ENCODE measurements at regions not wholly inside any gene's neighbourhood (a gene's known extent, or its start where the extent isn't known, plus 50 kb on each side); places are given as distances from the start of the nearest gene placed in this dataset.
"Not testable (repeated sequence)": the region's sequence is repeated elsewhere in the genome, so short reads cannot be mapped to it uniquely, and the experiment has no call there.

DNA sequence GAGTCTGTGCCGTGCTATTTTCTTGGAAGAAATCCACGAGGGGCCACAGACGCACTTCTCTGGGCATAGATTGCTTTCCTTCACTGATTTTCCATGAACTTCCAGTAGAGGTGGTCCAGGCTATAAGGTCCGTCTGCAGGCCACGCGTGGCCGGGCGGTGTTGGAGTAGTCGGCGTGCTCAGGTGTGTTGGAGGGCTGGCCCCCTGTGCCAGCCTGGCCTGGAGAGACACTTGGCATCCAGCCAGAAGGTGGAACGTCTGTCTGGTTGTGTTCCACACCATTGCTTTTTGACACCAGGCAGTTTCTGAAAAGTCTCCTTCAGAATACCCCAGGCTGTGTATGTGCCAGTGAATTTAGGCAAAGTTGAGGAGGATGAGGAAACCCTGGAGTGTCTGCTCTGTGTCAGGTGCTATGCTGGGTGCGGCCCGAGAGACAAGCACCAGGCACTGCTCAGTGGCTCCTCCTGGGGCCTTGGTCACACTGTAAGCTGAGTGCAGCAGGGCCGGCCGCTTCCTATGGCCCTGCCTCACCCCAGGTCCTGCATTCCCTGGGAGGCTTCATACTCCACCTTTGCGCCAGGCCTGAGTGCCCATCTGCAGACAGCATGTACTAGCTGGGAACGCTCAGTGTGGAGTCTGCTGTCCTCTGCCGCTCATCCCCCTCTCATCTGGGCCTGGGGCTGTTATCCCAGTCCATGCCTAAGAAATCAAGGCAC, 52.1 kb upstream of the TAMM41 start:
- H3K27me3 Mint-ChIP-seq, result peaks cover 16 to 35% of the 10 kb centered on the region in 2 donors
- H3K4me3 Mint-ChIP-seq, result no peak overlapping the region
- no peaks in the 10 kb centered on the region for H3K4me1 Mint-ChIP-seq (ENCODE audit: low read depth in 2 of 2)
- no peaks in the 10 kb centered on the region for H3K9me3 Mint-ChIP-seq
- no peaks in the 10 kb centered on the region for H3K36me3 Mint-ChIP-seq
- DNase-seq (ENCODE audit: low spot score) (no peak), ATAC-seq (peak in 1 of 2 donors; percentile 36)
- H3K27ac Mint-ChIP-seq, result no peak overlapping the region

DNA sequence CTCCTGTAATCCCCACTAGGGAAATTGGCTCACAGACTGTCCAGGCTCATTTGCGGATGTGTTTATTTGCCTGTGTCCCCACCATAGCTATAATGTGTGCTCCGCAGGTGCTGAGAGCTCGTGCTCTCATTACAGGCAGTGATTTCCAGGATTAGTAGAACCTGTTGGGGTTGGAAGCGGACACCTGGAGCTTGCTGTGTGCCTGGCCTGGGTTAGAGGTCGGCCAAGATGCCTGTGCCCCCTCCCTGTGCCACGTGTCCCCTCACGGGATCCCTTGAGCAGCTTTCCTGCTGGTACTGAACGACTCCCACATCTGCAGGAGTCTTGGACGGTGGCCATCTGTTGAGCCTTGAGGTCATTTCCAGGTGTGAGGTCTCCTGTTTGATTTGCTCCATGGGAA, 52.7 kb upstream of the TAMM41 start:
- ATAC-seq; H3K27ac Mint-ChIP-seq; H3K9me3 Mint-ChIP-seq; H3K36me3 Mint-ChIP-seq; H3K4me3 Mint-ChIP-seq; DNase-seq (ENCODE audit: low spot score); H3K4me1 Mint-ChIP-seq (ENCODE audit: low read depth in 2 of 2): not testable (repeated sequence)
- peaks cover 12 to 29% of the 10 kb centered on the region in 2 donors for H3K27me3 Mint-ChIP-seq

GRCh38 chr3:11899826-11900225, 53.1 kb upstream of the TAMM41 start:
- H3K36me3 Mint-ChIP-seq, result no peaks in the 10 kb centered on the region
- ATAC-seq (peak in 1 of 2 donors; percentile 30), DNase-seq (ENCODE audit: low spot score) (no peak)
- H3K9me3 Mint-ChIP-seq, result no peaks in the 10 kb centered on the region
- no peaks in the 10 kb centered on the region for H3K4me1 Mint-ChIP-seq (ENCODE audit: low read depth in 2 of 2)
- peaks cover 12 to 24% of the 10 kb centered on the region in 2 donors for H3K27me3 Mint-ChIP-seq
- H3K27ac Mint-ChIP-seq, result no peak overlapping the region
- no peak overlapping the region for H3K4me3 Mint-ChIP-seq

GRCh38 chr3:11900824-11901223, 54.1 kb upstream of the TAMM41 start:
- H3K4me1 Mint-ChIP-seq (ENCODE audit: low read depth in 2 of 2), result no peaks in the 10 kb centered on the region
- no peaks in the 10 kb centered on the region for H3K9me3 Mint-ChIP-seq
- H3K27me3 Mint-ChIP-seq, result peaks cover 6 to 14% of the 10 kb centered on the region in 2 donors
- no peaks in the 10 kb centered on the region for H3K36me3 Mint-ChIP-seq
- ATAC-seq (peak in 1 of 2 donors; percentile 34), DNase-seq (ENCODE audit: low spot score) (no peak)
- no peak overlapping the region for H3K4me3 Mint-ChIP-seq
- H3K27ac Mint-ChIP-seq, result no peak overlapping the region

DNA sequence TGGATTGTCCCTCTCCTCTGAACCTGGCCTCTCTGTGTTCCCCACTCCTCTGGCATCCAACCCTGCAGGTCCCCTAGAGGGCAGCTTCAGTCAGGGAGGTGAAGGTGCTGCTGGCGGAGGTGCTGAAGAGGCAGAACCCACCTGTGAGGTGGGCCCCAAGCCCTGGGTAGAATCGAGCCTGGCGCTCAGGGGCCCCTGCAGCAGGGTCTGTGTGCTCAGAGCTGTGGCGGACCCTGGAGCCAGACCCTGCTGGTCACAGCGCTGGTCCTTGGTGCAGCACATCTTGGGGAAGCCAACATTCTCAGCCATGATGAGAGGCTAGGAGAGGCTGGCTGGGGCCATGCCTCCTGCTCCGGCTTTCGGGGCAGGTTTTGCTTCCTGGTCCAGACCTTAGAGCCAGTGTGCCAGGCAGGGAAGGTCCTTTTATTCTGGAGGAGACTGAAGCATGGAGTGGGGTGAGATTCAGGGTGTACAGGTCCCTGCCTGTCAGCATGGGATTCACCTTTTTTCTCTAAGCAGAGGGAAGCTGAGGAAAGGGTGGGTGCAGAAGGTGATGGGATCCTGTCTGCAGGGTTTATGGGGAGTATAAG, 54.7 kb upstream of the TAMM41 start:
- peaks cover 3 to 9% of the 10 kb centered on the region in 2 donors for H3K27me3 Mint-ChIP-seq
- no peaks in the 10 kb centered on the region for H3K9me3 Mint-ChIP-seq
- H3K4me3 Mint-ChIP-seq, result no peak overlapping the region
- H3K27ac Mint-ChIP-seq, result no peak overlapping the region
- peak; percentile 4 to 36 for ATAC-seq
- H3K36me3 Mint-ChIP-seq, result no peaks in the 10 kb centered on the region
- no peak for DNase-seq (ENCODE audit: low spot score)
- H3K4me1 Mint-ChIP-seq (ENCODE audit: low read depth in 2 of 2), result no peaks in the 10 kb centered on the region

DNA sequence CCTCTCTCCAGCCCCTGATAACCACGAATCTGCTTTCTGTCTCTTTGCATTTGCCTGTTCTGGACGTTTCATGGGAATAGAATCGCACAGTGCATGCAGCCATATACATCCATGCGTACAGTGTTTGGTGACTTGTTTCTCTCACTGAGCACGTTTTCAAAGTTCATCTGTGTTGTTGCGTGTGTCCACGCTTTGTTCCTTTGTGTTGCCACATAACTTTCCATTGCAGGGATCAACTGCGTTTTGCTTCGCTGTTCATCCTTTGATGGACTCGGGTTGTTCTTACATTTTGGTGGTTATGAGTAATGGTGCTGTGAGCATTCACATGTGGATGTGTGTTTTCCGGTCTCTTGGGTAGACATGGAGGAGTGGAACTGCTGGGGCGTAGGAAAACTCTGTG, 56.4 kb upstream of the TAMM41 start:
- H3K27ac Mint-ChIP-seq, result no peak overlapping the region
- H3K36me3 Mint-ChIP-seq, result no peaks in the 10 kb centered on the region
- no peak for ATAC-seq
- H3K4me3 Mint-ChIP-seq, result no peak overlapping the region
- H3K4me1 Mint-ChIP-seq (ENCODE audit: low read depth in 2 of 2), result no peaks in the 10 kb centered on the region
- DNase-seq (ENCODE audit: low spot score), result no peak
- no peaks in the 10 kb centered on the region for H3K9me3 Mint-ChIP-seq
- no peaks in the 10 kb centered on the region for H3K27me3 Mint-ChIP-seq

DNA sequence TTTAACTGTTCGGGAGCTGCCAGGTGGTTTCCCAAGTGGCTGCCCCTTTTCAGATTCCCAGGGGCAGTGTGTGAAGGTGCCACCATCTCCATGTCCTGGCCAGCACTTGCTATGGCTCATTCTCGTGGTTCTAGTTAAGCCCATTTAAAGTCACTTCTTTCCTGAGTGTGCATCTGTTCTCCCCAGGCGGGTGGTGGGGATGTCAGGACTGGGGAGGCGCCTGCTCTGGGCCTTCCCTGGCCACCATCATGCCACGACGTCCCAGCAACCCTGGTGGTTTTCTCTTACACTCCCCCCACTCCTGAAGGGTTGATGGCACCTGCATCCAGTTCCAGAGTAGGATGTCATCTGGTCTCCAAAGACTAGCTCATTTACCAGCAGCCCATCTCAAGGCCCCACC, 56.8 kb upstream of the TAMM41 start:
- Mint-ChIP-seq H3K9me3 (no peaks in the 10 kb centered on the region), H3K4me3 (no peak overlapping the region), H3K27me3 (peaks cover 0 to 2% of the 10 kb centered on the region in 2 donors), H3K27ac (no peak overlapping the region), H3K4me1 (ENCODE audit: low read depth in 2 of 2) (no peaks in the 10 kb centered on the region), H3K36me3 (no peaks in the 10 kb centered on the region)
- no peak for ATAC-seq
- no peak for DNase-seq (ENCODE audit: low spot score)

- no peaks in the 10 kb centered on the region for H3K4me1 Mint-ChIP-seq (ENCODE audit: low read depth in 2 of 2)
- H3K9me3 Mint-ChIP-seq, result no peaks in the 10 kb centered on the region
- no peak overlapping the region for H3K27ac Mint-ChIP-seq
- no peak for ATAC-seq
- no peaks in the 10 kb centered on the region for H3K36me3 Mint-ChIP-seq
- peaks cover 0 to 7% of the 10 kb centered on the region in 2 donors for H3K27me3 Mint-ChIP-seq
- DNase-seq (ENCODE audit: low spot score), result no peak
- H3K4me3 Mint-ChIP-seq, result no peak overlapping the region
Measured at GRCh38 chr3:11904157-11904556, 57.5 kb upstream of the TAMM41 start.

DNA sequence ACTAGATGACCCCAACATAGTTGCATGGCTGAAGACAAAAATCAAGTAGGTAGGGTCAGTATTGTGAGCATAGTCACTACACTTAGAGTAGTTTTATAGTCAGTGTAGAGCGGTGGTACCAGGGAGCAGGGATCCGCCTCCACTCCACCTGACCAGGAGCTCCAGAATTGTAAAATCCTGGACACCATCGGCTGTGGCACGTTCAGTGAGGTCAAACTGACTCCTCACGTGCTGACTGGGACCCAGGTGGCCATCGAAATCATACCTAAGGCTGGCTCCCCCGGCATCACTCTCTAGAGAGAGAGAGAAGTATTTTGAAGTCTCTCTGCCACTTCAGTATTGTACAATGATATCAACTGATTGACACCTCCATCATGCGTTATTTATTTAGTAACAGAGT, 59.7 kb upstream of the TAMM41 start:
- Mint-ChIP-seq H3K36me3 (no peaks in the 10 kb centered on the region), H3K4me3 (no peak overlapping the region), H3K27me3 (peaks cover 0 to 7% of the 10 kb centered on the region in 2 donors), H3K4me1 (ENCODE audit: low read depth in 2 of 2) (no peaks in the 10 kb centered on the region), H3K27ac (no peak overlapping the region), H3K9me3 (no peaks in the 10 kb centered on the region)
- ATAC-seq, result no peak
- no peak for DNase-seq (ENCODE audit: low spot score)

- no peak for DNase-seq (ENCODE audit: low spot score)
- no peaks in the 10 kb centered on the region for H3K9me3 Mint-ChIP-seq
Measured at GRCh38 chr3:11907667-11908660, 61.3 kb upstream of the TAMM41 start.

GRCh38 chr3:11908981-11909698, 62.5 kb upstream of the TAMM41 start:
- ATAC-seq (no peak), DNase-seq (ENCODE audit: low spot score) (no peak)
- H3K4me3 Mint-ChIP-seq, result no peak overlapping the region
- peaks cover 0 to 7% of the 10 kb centered on the region in 2 donors for H3K27me3 Mint-ChIP-seq
- no peaks in the 10 kb centered on the region for H3K4me1 Mint-ChIP-seq (ENCODE audit: low read depth in 2 of 2)
- H3K36me3 Mint-ChIP-seq, result no peaks in the 10 kb centered on the region
- no peak overlapping the region for H3K27ac Mint-ChIP-seq
- H3K9me3 Mint-ChIP-seq, result no peaks in the 10 kb centered on the region

More at GRCh38 chr3:11907667-11908660, 61.3 kb upstream of the TAMM41 start:
- ATAC-seq, result no peak
- Mint-ChIP-seq H3K36me3 (no peaks in the 10 kb centered on the region), H3K27ac (no peak overlapping the region), H3K4me3 (no peak overlapping the region), H3K27me3 (peaks cover 0 to 7% of the 10 kb centered on the region in 2 donors), H3K4me1 (ENCODE audit: low read depth in 2 of 2) (no peaks in the 10 kb centered on the region)

- no peak overlapping the region for H3K4me3 Mint-ChIP-seq
- ATAC-seq (no peak), DNase-seq (ENCODE audit: low spot score) (no peak)
- H3K4me1 Mint-ChIP-seq (ENCODE audit: low read depth in 2 of 2), result no peaks in the 10 kb centered on the region
- H3K27ac Mint-ChIP-seq, result no peak overlapping the region
- no peaks in the 10 kb centered on the region for H3K9me3 Mint-ChIP-seq
- H3K36me3 Mint-ChIP-seq, result no peaks in the 10 kb centered on the region
- peaks cover 0 to 7% of the 10 kb centered on the region in 2 donors for H3K27me3 Mint-ChIP-seq
Measured at GRCh38 chr3:11909726-11910125, 63.0 kb upstream of the TAMM41 start.

DNA sequence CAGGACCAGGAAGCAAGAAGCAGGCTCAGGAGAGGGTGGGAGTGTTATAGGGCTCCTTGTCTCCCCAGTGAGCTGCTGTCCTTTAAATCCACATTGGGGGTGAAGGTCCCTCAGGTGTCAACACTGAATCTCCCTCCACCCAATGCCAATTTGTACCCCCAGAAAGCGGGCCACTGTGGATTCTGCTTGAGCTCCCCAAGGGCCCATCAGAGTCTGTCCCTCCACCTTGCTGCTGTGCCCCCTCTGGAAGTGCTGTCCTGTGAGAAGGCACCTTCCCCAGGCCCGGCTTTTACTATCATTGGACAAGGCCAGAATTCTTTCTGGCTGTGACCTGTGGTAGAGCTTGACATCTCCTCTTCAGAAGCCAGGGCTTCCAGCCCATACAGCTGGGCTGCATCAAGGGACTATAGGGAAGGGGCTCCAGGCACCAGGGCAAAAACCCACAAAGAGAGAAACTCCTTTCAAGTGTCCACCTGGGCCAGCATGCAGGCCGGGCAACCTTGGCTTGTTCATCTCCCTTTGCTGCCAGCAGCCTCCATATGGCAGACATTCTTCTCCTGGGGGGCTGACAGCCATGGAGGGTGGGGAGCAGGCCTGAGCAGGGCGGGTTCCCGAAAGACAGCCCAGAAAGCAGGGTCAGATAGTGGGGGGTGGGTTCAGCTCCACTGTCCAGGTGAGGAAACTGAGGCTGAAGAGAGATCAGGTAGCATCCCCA, 63.7 kb upstream of the TAMM41 start:
- not testable (repeated sequence) for H3K27ac Mint-ChIP-seq; H3K4me3 Mint-ChIP-seq; DNase-seq (ENCODE audit: low spot score); H3K36me3 Mint-ChIP-seq; H3K4me1 Mint-ChIP-seq (ENCODE audit: low read depth in 2 of 2); H3K9me3 Mint-ChIP-seq; H3K27me3 Mint-ChIP-seq; ATAC-seq
